ENCODE measurements at regions not wholly inside any gene's neighbourhood (a gene's known extent, or its start where the extent isn't known, plus 50 kb on each side); places are given as distances from the start of the nearest gene placed in this dataset.

- TF ChIP-seq CTCF (conservative IDR thresholded peaks at IDR 0.05 in 1 of 2, IDR thresholded peaks at IDR 0.05 in 1 of 2; ENCODE audit: low read depth in 1 of 2, low read length in 2 of 2) = no peak
- TF ChIP-seq EZH2 (IDR thresholded peaks at IDR 0.05; ENCODE audit: low read length, missing control alignments) = no peak
Observed at GRCh38 chr4:55706541-55706940, 70.4 kb upstream of the NMU start.
